Right lobe of liver (tissue), 6 donors: ENCODE measurements at regions not wholly inside any gene's neighbourhood (a gene's known extent, or its start where the extent isn't known, plus 50 kb on each side); places are given as distances from the start of the nearest gene placed in this dataset.

Experiments used
- ATAC-seq, 4 donors: fragments of 200-7000 bp; cut with Tn5 transposase; one replicate each; pipeline ENCODE4 v1.9.1; 2020; ENCODE audit warnings: mild to moderate bottlenecking in 4 of 4, moderate library complexity in 4 of 4
- DNase-seq, 3 donors: peaks; one replicate each; pipeline ENCODE4 v3.0.0-alpha.2; 2020
- H3K27ac ChIP-seq, 3 donors: fragments of 200-600 bp; one replicate each; pipeline ENCODE4 v1.8.0; 2022
- H3K27me3 ChIP-seq, 2 donors: fragments of 200-600 bp; one replicate each; pipeline ENCODE4 v1.8.0; 2022
- H3K36me3 ChIP-seq, 4 donors: fragments of 200-600 bp; sonication (generic) in 1 of 4; one replicate each; pipeline versions ENCODE4 v1.5.1 to v1.8.0; 2017 to 2022; ENCODE audit warnings: control low read depth in 1 of 4
- H3K4me1 ChIP-seq, 4 donors: fragments of 200-600 bp; sonication (generic) in 1 of 4; one replicate each; pipeline versions ENCODE4 v1.5.1 to v1.8.0; 2017 to 2022; ENCODE audit warnings: control low read depth in 1 of 4
- H3K4me3 ChIP-seq, 3 donors: fragments of 200-600 bp; one replicate each; pipeline ENCODE4 v1.8.0; 2022
- H3K9me3 ChIP-seq, 4 donors: fragments of 200-600 bp; sonication (generic) in 1 of 4; one replicate each; pipeline versions ENCODE4 v1.5.1 to v1.8.0; 2017 to 2022; ENCODE audit warnings: control low read depth in 1 of 4
- POLR2A ChIP-seq: fragments of 450-650 bp; IDR thresholded peaks from one replicate; pipeline ENCODE4 v1.6.1; 2017; ENCODE audit warnings: antibody characterized with exemption, mild to moderate bottlenecking
- WGBS: methylation state at CpG from one replicate; pipeline ENCODE4 v1.1.6; 2018; ENCODE audit warnings: low coverage, low lambda C conversion rate; ENCODE audit not compliant: insufficient coverage; ENCODE audit errors: missing lambda C conversion rate; 5-methylcytosine and 5-hydroxymethylcytosine counted together
- intact Hi-C, 2 donors: fragments of 100-400 bp; cut with DNase I; formaldehyde crosslinking; loops; one replicate each; pipeline versions ENCODE4 v1.11.2 to v1.14.1; 2022
- TF ChIP-seq, protein P1 (sequence below), 4 donors: fragments of 200-600 bp in 3 of 4; fragments of 450-650 bp in 1 of 4; IDR thresholded peaks; one replicate each; pipeline versions ENCODE4 v1.5.1 to v1.8.0; 2016 to 2022; ENCODE audit warnings: antibody characterized with exemption in 4 of 4, mild to moderate bottlenecking in 2 of 4
- donor health status: DM: no; HTN: yes; CAD: no.
- donor health status: DM: no; HTN: no; CAD: no.
- donor health status: DM: no; HTN: no; CAD: no.
- donor health status: DM: no; HTN: yes; CAD: no.
- donor health status: DM: no; HTN: yes; CAD: no.

DNA sequence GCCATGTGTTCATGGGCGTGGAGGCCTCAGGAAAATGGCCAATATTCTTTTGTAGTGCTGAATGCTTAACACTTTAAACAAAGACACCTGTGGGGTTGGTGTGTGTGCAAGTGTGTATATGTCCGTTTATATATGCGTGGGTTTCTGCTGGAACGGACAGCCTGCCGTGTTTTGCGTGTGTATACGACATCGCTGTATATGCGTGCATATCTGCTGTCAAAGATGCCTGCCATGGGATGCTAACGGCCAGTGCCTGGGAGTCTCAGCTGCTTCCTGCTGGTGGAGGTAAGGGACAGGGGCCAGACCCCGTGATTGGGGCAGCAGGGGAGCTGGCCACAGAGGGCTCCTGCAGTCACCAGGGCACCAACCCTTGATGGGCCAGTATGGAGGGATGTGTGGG, 216.3 kb upstream of the SHH start:
- no peaks in the 10 kb centered on the region for H3K4me1 ChIP-seq
- intact Hi-C loops, result no loop called here
- no peak overlapping the region for H3K4me3 ChIP-seq
- TF ChIP-seq POLR2A, result no peak
- TF ChIP-seq, protein P1, sequence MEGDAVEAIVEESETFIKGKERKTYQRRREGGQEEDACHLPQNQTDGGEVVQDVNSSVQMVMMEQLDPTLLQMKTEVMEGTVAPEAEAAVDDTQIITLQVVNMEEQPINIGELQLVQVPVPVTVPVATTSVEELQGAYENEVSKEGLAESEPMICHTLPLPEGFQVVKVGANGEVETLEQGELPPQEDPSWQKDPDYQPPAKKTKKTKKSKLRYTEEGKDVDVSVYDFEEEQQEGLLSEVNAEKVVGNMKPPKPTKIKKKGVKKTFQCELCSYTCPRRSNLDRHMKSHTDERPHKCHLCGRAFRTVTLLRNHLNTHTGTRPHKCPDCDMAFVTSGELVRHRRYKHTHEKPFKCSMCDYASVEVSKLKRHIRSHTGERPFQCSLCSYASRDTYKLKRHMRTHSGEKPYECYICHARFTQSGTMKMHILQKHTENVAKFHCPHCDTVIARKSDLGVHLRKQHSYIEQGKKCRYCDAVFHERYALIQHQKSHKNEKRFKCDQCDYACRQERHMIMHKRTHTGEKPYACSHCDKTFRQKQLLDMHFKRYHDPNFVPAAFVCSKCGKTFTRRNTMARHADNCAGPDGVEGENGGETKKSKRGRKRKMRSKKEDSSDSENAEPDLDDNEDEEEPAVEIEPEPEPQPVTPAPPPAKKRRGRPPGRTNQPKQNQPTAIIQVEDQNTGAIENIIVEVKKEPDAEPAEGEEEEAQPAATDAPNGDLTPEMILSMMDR (IDR thresholded peaks at IDR 0.05), result no peak
- H3K27me3 ChIP-seq, result no peaks in the 10 kb centered on the region
- 84% methylated on average over 11 of the region's 11 CpGs for WGBS
- ATAC-seq (no peak), DNase-seq (peak in 1 of 3 donors; percentile 17)
- H3K36me3 ChIP-seq, result no peaks in the 10 kb centered on the region
- no peaks in the 10 kb centered on the region for H3K9me3 ChIP-seq
- no peak overlapping the region for H3K27ac ChIP-seq

DNA sequence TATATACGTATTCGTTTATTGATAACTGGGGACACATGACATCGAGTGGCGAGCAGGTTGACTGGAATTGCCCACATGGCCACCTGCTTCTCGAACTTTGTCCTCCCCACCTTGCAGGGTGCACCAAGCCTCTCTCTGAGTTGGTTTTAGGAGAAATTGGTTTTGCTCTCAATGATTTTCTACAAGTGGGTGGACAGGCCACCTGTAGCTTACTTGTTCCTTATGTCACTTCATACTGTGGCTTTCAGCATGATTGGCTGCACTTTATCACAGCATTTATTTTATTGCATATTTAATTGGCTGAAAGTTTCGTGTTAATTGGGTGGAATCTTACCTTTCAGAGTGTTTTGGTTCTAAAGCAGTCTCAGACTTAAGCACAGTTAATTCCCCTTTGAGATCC, 215.6 kb upstream of the SHH start:
- no peak overlapping the region for H3K27ac ChIP-seq
- no peak for DNase-seq
- no peak overlapping the region for H3K4me3 ChIP-seq
- intact Hi-C loops, result no loop called here
- H3K9me3 ChIP-seq, result no peaks in the 10 kb centered on the region
- no peak for ATAC-seq
- H3K27me3 ChIP-seq, result no peaks in the 10 kb centered on the region
- H3K4me1 ChIP-seq, result no peaks in the 10 kb centered on the region
- TF ChIP-seq, protein P1 (IDR thresholded peaks at IDR 0.05), result no peak
- no peak for TF ChIP-seq POLR2A
- WGBS, result 70% methylated on average over 6 of the region's 6 CpGs
- no peaks in the 10 kb centered on the region for H3K36me3 ChIP-seq

DNA sequence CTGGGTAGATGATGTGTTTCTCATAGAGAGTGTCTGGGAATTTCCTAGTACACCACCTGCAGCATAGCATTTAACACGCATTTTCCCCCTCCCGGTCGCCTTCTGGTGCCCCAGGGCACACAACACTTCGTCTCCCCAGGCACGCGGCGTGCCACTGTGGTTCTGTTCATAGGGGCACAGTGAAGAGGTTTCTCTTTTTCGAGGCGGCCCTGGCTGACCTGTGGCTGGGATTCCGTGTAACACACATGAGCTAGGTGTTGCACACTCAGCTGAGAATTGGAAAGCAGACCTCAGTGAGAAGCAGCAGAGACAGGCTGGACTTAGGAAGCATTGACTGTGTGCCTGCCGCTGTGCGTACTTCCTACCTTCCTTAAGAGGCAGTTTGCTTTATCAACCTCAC, 214.3 kb upstream of the SHH start:
- no peak for TF ChIP-seq POLR2A
- TF ChIP-seq, protein P1 (IDR thresholded peaks at IDR 0.05), result no peak
- intact Hi-C loops, result no loop called here
- 83% methylated on average over 10 of the region's 12 CpGs for WGBS
- no peaks in the 10 kb centered on the region for H3K36me3 ChIP-seq
- H3K27me3 ChIP-seq, result no peaks in the 10 kb centered on the region
- no peaks in the 10 kb centered on the region for H3K9me3 ChIP-seq
- ATAC-seq (no peak), DNase-seq (peak in 1 of 3 donors; percentile 27)
- no peak overlapping the region for H3K4me3 ChIP-seq
- no peaks in the 10 kb centered on the region for H3K4me1 ChIP-seq
- H3K27ac ChIP-seq, result no peak overlapping the region

DNA sequence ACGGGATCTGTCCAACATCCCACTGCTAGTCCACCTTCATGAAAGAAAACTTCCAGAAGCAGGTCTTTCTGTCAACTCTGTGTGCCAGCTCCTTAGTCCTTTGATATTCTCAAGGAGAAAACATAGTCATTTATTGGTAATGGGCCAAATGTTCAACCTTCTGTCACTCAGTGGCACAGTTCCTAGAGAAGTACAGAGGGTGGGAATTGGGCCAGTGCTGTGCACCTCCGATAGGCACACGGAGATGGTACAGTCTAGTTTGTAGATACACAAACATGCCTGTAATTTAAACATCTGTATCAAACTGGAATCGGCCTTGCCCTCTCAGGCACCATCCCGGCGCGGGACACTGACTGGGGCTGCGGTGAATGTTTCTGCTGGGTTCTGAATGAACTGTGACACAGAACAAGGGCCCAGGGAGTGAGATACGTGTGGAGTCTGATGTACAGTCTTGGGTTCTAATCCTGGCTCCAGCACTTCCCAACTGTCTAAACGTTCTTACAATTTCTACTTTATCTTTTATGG, 213.9 kb upstream of the SHH start:
- Histone ChIP-seq H3K36me3 (no peaks in the 10 kb centered on the region), H3K27ac (no peak overlapping the region), H3K4me1 (no peaks in the 10 kb centered on the region), H3K27me3 (no peaks in the 10 kb centered on the region), H3K4me3 (no peak overlapping the region), H3K9me3 (no peaks in the 10 kb centered on the region)
- intact Hi-C loops, result no loop called here
- no peak for TF ChIP-seq POLR2A
- TF ChIP-seq, protein P1 (IDR thresholded peaks at IDR 0.05), result no peak
- ATAC-seq (peak in 2 of 4 donors; percentile 14 to 22), DNase-seq (peak in 1 of 3 donors; percentile 33)
- WGBS, result 59% methylated on average over 5 of the region's 10 CpGs

DNA sequence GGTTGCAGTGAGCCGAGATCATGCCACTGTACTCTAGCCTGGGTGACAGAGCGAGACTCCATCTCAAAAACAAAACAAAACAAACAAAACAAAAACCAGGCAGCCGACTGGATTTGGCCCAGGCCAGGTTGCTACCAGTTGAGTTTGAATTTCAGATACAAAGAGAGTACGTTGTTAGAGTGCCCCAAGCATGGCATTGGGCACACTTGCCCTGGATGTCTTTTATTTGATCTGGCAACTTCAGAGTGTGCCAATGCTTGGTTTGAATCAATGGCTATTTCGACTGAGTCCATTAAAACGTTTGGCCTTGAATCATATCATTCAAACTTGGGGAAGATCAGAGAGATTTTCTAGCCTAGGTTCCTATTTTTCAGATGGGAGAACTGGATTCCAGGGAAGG, 213.4 kb upstream of the SHH start:
- H3K9me3 ChIP-seq, result no peaks in the 10 kb centered on the region

More for the DNA sequence above, 213.4 kb upstream of the SHH start:
- Histone ChIP-seq H3K4me1 (no peaks in the 10 kb centered on the region), H3K27me3 (no peaks in the 10 kb centered on the region), H3K4me3 (no peak overlapping the region), H3K36me3 (no peaks in the 10 kb centered on the region), H3K27ac (no peak overlapping the region)
- intact Hi-C loops, result no loop called here
- no peak for TF ChIP-seq POLR2A
- TF ChIP-seq, protein P1 (IDR thresholded peaks at IDR 0.05), result no peak
- peak; percentile 19 to 81 (median 66) for ATAC-seq
- peak in 1 of 3 donors; percentile 42 for DNase-seq
- 38% methylated on average over 6 of the region's 6 CpGs for WGBS
